GM23338 (cell line): ENCODE measurements at regions not wholly inside any gene's neighbourhood (a gene's known extent, or its start where the extent isn't known, plus 50 kb on each side); places are given as distances from the start of the nearest gene placed in this dataset.

ENCODE experiments used
- ATAC-seq: fragments of 200-7000 bp; cut with Tn5 transposase; 3 replicates; pipeline ENCODE4 v1.9.1; 2020
- DNase-seq: peaks from one replicate; pipeline ENCODE4 v3.0.0-alpha.2; 2015; ENCODE audit warnings: low spot score
- H2AFZ ChIP-seq: fragments of 200-600 bp; sonication (generic); 2 replicates; pipeline ENCODE4 v1.8.0; 2016; ENCODE audit warnings: antibody characterized with exemption, mild to moderate bottlenecking, moderate library complexity
- H3F3A ChIP-seq: fragments of 200-600 bp; sonication (generic); replicated peaks from 2 replicates; pipeline ENCODE4 v1.8.0; 2017; ENCODE audit warnings: antibody characterized with exemption, mixed run types, low read depth
- H3K27ac ChIP-seq: fragments of 200-600 bp; sonication (generic); 2 replicates; pipeline ENCODE4 v1.6.1; 2016; ENCODE audit warnings: low read depth
- H3K27me3 ChIP-seq: fragments of 200-600 bp; sonication (generic); 2 replicates; pipeline ENCODE4 v1.8.0; 2016; ENCODE audit warnings: mild to moderate bottlenecking, mixed run types, moderate library complexity; ENCODE audit not compliant: insufficient read depth
- H3K36me3 ChIP-seq: fragments of 200-600 bp; sonication (generic); 2 replicates; pipeline ENCODE4 v1.8.0; 2016; ENCODE audit warnings: mild to moderate bottlenecking; ENCODE audit not compliant: insufficient read depth
- H3K4me1 ChIP-seq: fragments of 200-600 bp; sonication (generic); 2 replicates; pipeline ENCODE4 v1.8.0; 2016; ENCODE audit warnings: mild to moderate bottlenecking, moderate library complexity; ENCODE audit not compliant: insufficient read depth
- H3K4me2 ChIP-seq: fragments of 200-600 bp; sonication (generic); 2 replicates; pipeline ENCODE4 v1.7.1; 2017; ENCODE audit warnings: mixed run types
- H3K4me3 ChIP-seq: fragments of 200-600 bp; sonication (generic); 2 replicates; pipeline ENCODE4 v1.6.1; 2016; ENCODE audit warnings: mixed run types
- H3K79me2 ChIP-seq: fragments of 200-600 bp; sonication (generic); replicated peaks from 2 replicates; pipeline ENCODE4 v1.8.0; 2017; ENCODE audit warnings: mild to moderate bottlenecking; ENCODE audit not compliant: insufficient read depth
- H3K9me2 ChIP-seq: fragments of 200-600 bp; sonication (generic); 2 replicates; pipeline ENCODE4 v1.8.0; 2017; ENCODE audit not compliant: insufficient read depth
- H4K20me1 ChIP-seq: fragments of 200-600 bp; sonication (generic); replicated peaks from 2 replicates; pipeline ENCODE4 v1.8.0; 2017; ENCODE audit warnings: mild to moderate bottlenecking; ENCODE audit not compliant: insufficient read depth
- H3K27ac Mint-ChIP-seq: 2 replicates; pipeline ENCODE4 v1.8.0; 2020; ENCODE audit warnings: inconsistent platforms, mild to moderate bottlenecking, moderate library complexity, mixed read lengths
- H3K27me3 Mint-ChIP-seq: 3 replicates; pipeline ENCODE4 v1.8.0; 2022; ENCODE audit warnings: low read depth, mild to moderate bottlenecking, moderate library complexity, mixed read lengths, inconsistent platforms; ENCODE audit not compliant: insufficient read depth, poor library complexity
- H3K36me3 Mint-ChIP-seq: 3 replicates; pipeline ENCODE4 v1.8.0; 2021; ENCODE audit warnings: low read depth, mild to moderate bottlenecking, inconsistent platforms, moderate library complexity, mixed read lengths
- H3K4me1 Mint-ChIP-seq: 3 replicates; pipeline ENCODE4 v1.8.0; 2020; ENCODE audit warnings: mild to moderate bottlenecking, inconsistent platforms, mixed read lengths
- H3K4me3 Mint-ChIP-seq: 3 replicates; pipeline ENCODE4 v1.8.0; 2021; ENCODE audit warnings: moderate library complexity, mild to moderate bottlenecking, inconsistent platforms, mixed read lengths
- H3K9me3 Mint-ChIP-seq: 3 replicates; pipeline ENCODE4 v1.8.0; 2020; ENCODE audit warnings: moderate library complexity, mild to moderate bottlenecking, inconsistent platforms, mixed read lengths
- CREB1 ChIP-seq: fragments of 250-450 bp; sonication (Bioruptor Pico); IDR thresholded peaks from 2 replicates; pipeline ENCODE4 v1.5.0; 2020; ENCODE audit warnings: low read depth, mild to moderate bottlenecking, moderate library complexity
- ETS1 ChIP-seq: IDR thresholded peaks from 2 replicates; pipeline ENCODE4 v1.6.1; 2016; ENCODE audit warnings: antibody characterized with exemption
- EZH2phosphoT487 ChIP-seq: fragments of 200-600 bp; sonication (generic); IDR thresholded peaks from one replicate; pipeline ENCODE4 v1.8.1; 2018; ENCODE audit warnings: antibody characterized with exemption; ENCODE audit not compliant: unreplicated experiment
- JUNB ChIP-seq: IDR thresholded peaks from one replicate; pipeline ENCODE4 v1.6.1; 2016; ENCODE audit warnings: antibody characterized with exemption; ENCODE audit not compliant: unreplicated experiment
- NANOG ChIP-seq: IDR thresholded peaks from 2 replicates; pipeline ENCODE4 v1.6.1; 2016; ENCODE audit warnings: antibody characterized with exemption, borderline replicate concordance
- POLR2AphosphoS5 ChIP-seq: IDR thresholded peaks from 2 replicates; pipeline ENCODE4 v1.6.1; 2016; ENCODE audit warnings: antibody characterized with exemption, low read depth
- REST ChIP-seq: IDR thresholded peaks from one replicate; pipeline ENCODE4 v1.6.1; 2018; ENCODE audit warnings: antibody characterized with exemption; ENCODE audit not compliant: unreplicated experiment
- STAT1 ChIP-seq: IDR thresholded peaks from one replicate; pipeline ENCODE4 v1.6.1; 2016; ENCODE audit warnings: antibody characterized with exemption; ENCODE audit not compliant: unreplicated experiment
- ZNF331 ChIP-seq: fragments of 250-450 bp; sonication (Bioruptor Pico); IDR thresholded peaks from 2 replicates; pipeline ENCODE4 v1.5.0; 2020; ENCODE audit warnings: low read depth, mild to moderate bottlenecking, moderate library complexity
- ZNF462 ChIP-seq: fragments of 250-450 bp; sonication (Bioruptor Pico); IDR thresholded peaks from 2 replicates; pipeline ENCODE4 v1.5.0; 2020; ENCODE audit warnings: mild to moderate bottlenecking, moderate library complexity

- Histone ChIP-seq H3K4me2 (no peak overlapping the region), H3K4me3 (no peak overlapping the region), H3K36me3 (peaks cover 4% of the 10 kb centered on the region), H3K9me2 (no peaks in the 10 kb centered on the region), H4K20me1 (no peaks in the 10 kb centered on the region), H3K27ac (no peak overlapping the region), H2AFZ (no peak overlapping the region), H3K27me3 (no peaks in the 10 kb centered on the region), H3K79me2 (no peaks in the 10 kb centered on the region), H3F3A (no peaks in the 10 kb centered on the region), H3K4me1 (no peaks in the 10 kb centered on the region)
- Mint-ChIP-seq H3K27me3 (peaks cover 5% of the 10 kb centered on the region), H3K27ac (no peak overlapping the region), H3K9me3 (peaks cover 99% of the 10 kb centered on the region), H3K4me3 (no peak overlapping the region), H3K4me1 (0 out of 3 replicates have a peak, but pooled peaks cover 3% of the 10 kb centered on the region), H3K36me3 (peaks cover 15% of the 10 kb centered on the region; the same call in 1 of the 3 replicates)
- DNase-seq: no peak
- ATAC-seq: no peak
- no peak for TF ChIP-seq NANOG
Observed at GRCh38 chr1:4118746-4119515, 218.9 kb upstream of the C1orf174 start.

GRCh38 chr1:4119516-4120220 is 219.6 kb upstream of the C1orf174 start:
- no peak overlapping the region for H3K4me2 ChIP-seq
- no peaks in the 10 kb centered on the region for H3K27me3 ChIP-seq
- H3K36me3 ChIP-seq: peaks cover 2% of the 10 kb centered on the region
- H3K27ac Mint-ChIP-seq: no peak overlapping the region
- 0 out of 3 replicates have a peak, but pooled peaks cover 3% of the 10 kb centered on the region for H3K4me1 Mint-ChIP-seq
- H4K20me1 ChIP-seq: no peaks in the 10 kb centered on the region
- peaks cover 98% of the 10 kb centered on the region for H3K9me3 Mint-ChIP-seq
- no peaks in the 10 kb centered on the region for H3K79me2 ChIP-seq
- H3K27ac ChIP-seq: no peak overlapping the region
- H2AFZ ChIP-seq: no peak overlapping the region
- H3K4me1 ChIP-seq: no peaks in the 10 kb centered on the region
- no peaks in the 10 kb centered on the region for H3K9me2 ChIP-seq
- H3K36me3 Mint-ChIP-seq: peaks cover 16% of the 10 kb centered on the region; the same call in 2 of the 3 replicates
- ATAC-seq (no peak), DNase-seq (no peak)
- no peak overlapping the region for H3K4me3 Mint-ChIP-seq
- no peaks in the 10 kb centered on the region for H3F3A ChIP-seq
- H3K4me3 ChIP-seq: no peak overlapping the region
- peaks cover 5% of the 10 kb centered on the region for H3K27me3 Mint-ChIP-seq
- no peak for TF ChIP-seq REST
- TF ChIP-seq POLR2AphosphoS5: no peak
- TF ChIP-seq ZNF462 (CRISPR knock-in tag): no peak
- no peak for TF ChIP-seq EZH2phosphoT487
- no peak for TF ChIP-seq NANOG
- no peak for TF ChIP-seq ZNF331 (CRISPR knock-in tag)
- TF ChIP-seq JUNB: no peak
- TF ChIP-seq STAT1: no peak
- no peak for TF ChIP-seq CREB1 (CRISPR knock-in tag)
- no peak for TF ChIP-seq ETS1
